ENCODE measurements at regions not wholly inside any gene's neighbourhood (a gene's known extent, or its start where the extent isn't known, plus 50 kb on each side); places are given as distances from the start of the nearest gene placed in this dataset.
"Not testable (repeated sequence)": the region's sequence is repeated elsewhere in the genome, so short reads cannot be mapped to it uniquely, and the experiment has no call there.

GRCh38 chr14:53386362-53386761 is 233.2 kb upstream of the DDHD1 start:
- no peak for DNase-seq

- DNase-seq, result no peak
Observed at GRCh38 chr14:53384536-53384935, 231.4 kb upstream of the DDHD1 start.

- no peak for DNase-seq
Observed at GRCh38 chr14:53384073-53384472, 230.9 kb upstream of the DDHD1 start.

- DNase-seq, result no peak
Observed at GRCh38 chr14:53381895-53382294, 228.8 kb upstream of the DDHD1 start.

- DNase-seq, result no peak
Observed at GRCh38 chr14:53380867-53381225, 227.7 kb upstream of the DDHD1 start.

- DNase-seq, result no peak
Observed at GRCh38 chr14:53380052-53380866, 227.1 kb upstream of the DDHD1 start.

- DNase-seq, result no peak
Observed at GRCh38 chr14:53378142-53378541, 225.0 kb upstream of the DDHD1 start.

- DNase-seq, result peak; percentile 62
Observed at GRCh38 chr14:53376064-53376463, 222.9 kb upstream of the DDHD1 start.

GRCh38 chr14:53375599-53375998 is 222.5 kb upstream of the DDHD1 start:
- peak; percentile 47 for DNase-seq

GRCh38 chr14:53368711-53369201 is 215.6 kb upstream of the DDHD1 start:
- DNase-seq, result no peak

- no peak for DNase-seq
Observed at GRCh38 chr14:53368066-53368465, 214.9 kb upstream of the DDHD1 start.

- no peak for DNase-seq
Observed at GRCh38 chr14:53367644-53368026, 214.5 kb upstream of the DDHD1 start.

GRCh38 chr14:53365486-53366130 is 212.5 kb upstream of the DDHD1 start:
- DNase-seq, result no peak

- not testable (repeated sequence) for DNase-seq
Observed at GRCh38 chr14:53362916-53363315, 209.8 kb upstream of the DDHD1 start.

GRCh38 chr14:53360829-53361228 is 207.7 kb upstream of the DDHD1 start:
- no peak for DNase-seq

- no peak for DNase-seq
Observed at GRCh38 chr14:53358166-53358565, 205.0 kb upstream of the DDHD1 start.

- no peak for DNase-seq
Observed at GRCh38 chr14:53356361-53357150, 203.4 kb upstream of the DDHD1 start.

GRCh38 chr14:53355581-53356112 is 202.5 kb upstream of the DDHD1 start:
- DNase-seq, result peak; percentile 72

- no peak for DNase-seq
Observed at GRCh38 chr14:53354336-53354735, 201.2 kb upstream of the DDHD1 start.

GRCh38 chr14:53350866-53351265 is 197.7 kb upstream of the DDHD1 start:
- DNase-seq, result no peak

- no peak for DNase-seq
Observed at GRCh38 chr14:53350429-53350828, 197.3 kb upstream of the DDHD1 start.

- DNase-seq, result no peak
Observed at GRCh38 chr14:53346988-53347387, 193.9 kb upstream of the DDHD1 start.

GRCh38 chr14:53341324-53341723 is 188.2 kb upstream of the DDHD1 start:
- no peak for DNase-seq

All from DMS79 (cell line).